ENCODE measurements at regions not wholly inside any gene's neighbourhood (a gene's known extent, or its start where the extent isn't known, plus 50 kb on each side); places are given as distances from the start of the nearest gene placed in this dataset.

GRCh38 chr4:45472490-45472889, 651.4 kb downstream of the GABRG1 start:
- H3K9me1 ChIP-seq (replicated peaks; ENCODE audit: control insufficient read depth, extremely low read depth, insufficient read depth, low read length): no peaks in the 10 kb centered on the region
- H4K20me1 ChIP-seq (replicated peaks; ENCODE audit: control insufficient read depth, extremely low read depth, insufficient read depth, low read length): no peaks in the 10 kb centered on the region
- ChIA-PET CTCF (no interaction called here), POLR2A (no interaction called here)
- intact Hi-C loops (cut with micrococcal nuclease): no loop called here
- no peak overlapping the region for H2AFZ ChIP-seq (ENCODE audit: low read depth, low read length)
- H3K4me3 ChIP-seq (replicated peaks in 1 of 3; ENCODE audit: insufficient read depth in 1 of 3, low read depth in 1 of 3, low read length in 3 of 3): no peak overlapping the region
- no peaks in the 10 kb centered on the region for H3K36me3 ChIP-seq (ENCODE audit: control insufficient read depth in 2 of 2, extremely low read depth in 1 of 2, insufficient read depth in 2 of 2, low read length in 2 of 2)
- H3K27me3 ChIP-seq (ENCODE audit: control insufficient read depth in 2 of 2, insufficient read depth in 2 of 2, low read length in 2 of 2): no peaks in the 10 kb centered on the region
- no peaks in the 10 kb centered on the region for H3K79me2 ChIP-seq (ENCODE audit: control insufficient read depth, insufficient read depth, low read length)
- FAIRE-seq: no peak
- H3K4me2 ChIP-seq (ENCODE audit: insufficient read depth, low read length): no peak overlapping the region
- no peak overlapping the region for H3K27ac ChIP-seq (ENCODE audit: insufficient read depth, low read depth, low read length)
- H3K9ac ChIP-seq (replicated peaks; ENCODE audit: extremely low read depth, insufficient read depth, low read length): no peak overlapping the region
- BruUV-seq (replicated peaks): no TSS peak
- TF ChIP-seq EZH2 (IDR thresholded peaks at IDR 0.05; ENCODE audit: borderline replicate concordance, low read depth, low read length, severe bottlenecking): no peak
- TF ChIP-seq, protein P1, sequence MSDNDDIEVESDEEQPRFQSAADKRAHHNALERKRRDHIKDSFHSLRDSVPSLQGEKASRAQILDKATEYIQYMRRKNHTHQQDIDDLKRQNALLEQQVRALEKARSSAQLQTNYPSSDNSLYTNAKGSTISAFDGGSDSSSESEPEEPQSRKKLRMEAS (IDR thresholded peaks at IDR 0.05; ENCODE audit: insufficient read depth, insufficient read length): no peak
- H3K4me1 ChIP-seq (ENCODE audit: control insufficient read depth, extremely low read depth, insufficient read depth, low read length): no peaks in the 10 kb centered on the region
- dilution Hi-C loops (cut with MboI; ENCODE audit: extremely low pct_ligation_motif_present, low sequenced_read_pairs): no loop called here
- no peak for DNase-seq (ENCODE audit: low read depth, low spot score)
- H3K9me3 ChIP-seq (replicated peaks; ENCODE audit: control insufficient read depth, insufficient read depth, low read length): peaks cover 7% of the 10 kb centered on the region

DNA sequence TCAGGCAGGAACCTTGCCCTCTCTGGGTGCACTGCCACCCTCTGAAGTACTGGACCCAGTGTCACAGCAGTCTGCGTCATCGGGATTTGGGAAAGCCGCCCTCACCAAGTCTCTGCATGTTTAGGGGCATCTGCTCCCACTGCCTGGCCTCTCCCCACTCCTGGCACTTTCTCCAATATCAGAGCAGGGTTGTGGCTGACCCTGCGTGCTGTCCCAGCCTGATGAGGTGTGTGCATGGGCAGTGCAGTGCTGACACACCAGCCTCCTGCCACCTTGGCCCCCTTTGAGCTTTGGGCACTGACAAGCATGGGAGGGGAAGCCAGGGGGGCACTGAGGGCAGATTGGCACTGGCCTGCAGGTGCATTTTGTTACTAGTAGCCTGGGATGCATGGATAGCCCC, 652.5 kb downstream of the GABRG1 start:
- Histone ChIP-seq H3K79me2 (ENCODE audit: control insufficient read depth, insufficient read depth, low read length) (no peaks in the 10 kb centered on the region), H3K9ac (replicated peaks; ENCODE audit: extremely low read depth, insufficient read depth, low read length) (no peak overlapping the region), H2AFZ (ENCODE audit: low read depth, low read length) (no peak overlapping the region), H3K27me3 (ENCODE audit: control insufficient read depth in 2 of 2, insufficient read depth in 2 of 2, low read length in 2 of 2) (no peaks in the 10 kb centered on the region), H3K36me3 (ENCODE audit: control insufficient read depth in 2 of 2, extremely low read depth in 1 of 2, insufficient read depth in 2 of 2, low read length in 2 of 2) (no peaks in the 10 kb centered on the region), H3K27ac (ENCODE audit: insufficient read depth, low read depth, low read length) (no peak overlapping the region), H3K9me3 (replicated peaks; ENCODE audit: control insufficient read depth, insufficient read depth, low read length) (peaks cover 6% of the 10 kb centered on the region), H4K20me1 (replicated peaks; ENCODE audit: control insufficient read depth, extremely low read depth, insufficient read depth, low read length) (no peaks in the 10 kb centered on the region), H3K4me3 (replicated peaks in 1 of 3; ENCODE audit: insufficient read depth in 1 of 3, low read depth in 1 of 3, low read length in 3 of 3) (no peak overlapping the region), H3K9me1 (replicated peaks; ENCODE audit: control insufficient read depth, extremely low read depth, insufficient read depth, low read length) (no peaks in the 10 kb centered on the region), H3K4me2 (ENCODE audit: insufficient read depth, low read length) (no peak overlapping the region), H3K4me1 (ENCODE audit: control insufficient read depth, extremely low read depth, insufficient read depth, low read length) (no peaks in the 10 kb centered on the region)
- intact Hi-C loops (cut with micrococcal nuclease) (no loop called here), dilution Hi-C loops (cut with MboI; ENCODE audit: extremely low pct_ligation_motif_present, low sequenced_read_pairs) (no loop called here)
- no TSS peak for BruUV-seq (replicated peaks)
- POLR2A ChIA-PET: no interaction called here
- CTCF ChIA-PET: no interaction called here
- FAIRE-seq (no peak), DNase-seq (ENCODE audit: low read depth, low spot score) (no peak)
- TF ChIP-seq POLR2A (IDR thresholded peaks at IDR 0.05; ENCODE audit: low read depth, low read length) (no peak), CTCF (IDR thresholded peaks at IDR 0.05; ENCODE audit: extremely low read depth in 1 of 2, insufficient read depth in 1 of 2, low read depth in 1 of 2, low read length in 2 of 2) (no peak), FOS (IDR thresholded peaks at IDR 0.05; ENCODE audit: borderline replicate concordance, insufficient read depth, low read length) (no peak), GATA2 (IDR thresholded peaks at IDR 0.05; ENCODE audit: insufficient read depth, insufficient read length, low read depth, low read length) (no peak), JUN (IDR thresholded peaks at IDR 0.05; ENCODE audit: borderline replicate concordance, insufficient read depth, insufficient read length, low read depth) (no peak), POLR2AphosphoS5 (IDR thresholded peaks at IDR 0.05; ENCODE audit: insufficient read depth, low read depth, low read length) (no peak), MYC (IDR thresholded peaks at IDR 0.05; ENCODE audit: low read depth, low read length) (no peak), EZH2 (IDR thresholded peaks at IDR 0.05; ENCODE audit: borderline replicate concordance, low read depth, low read length, severe bottlenecking) (no peak)
- TF ChIP-seq, protein P1 (IDR thresholded peaks at IDR 0.05; ENCODE audit: insufficient read depth, insufficient read length): no peak

Data from endothelial cell of umbilical vein (primary cell).